GM19328 (cell line): ENCODE measurements at regions not wholly inside any gene's neighbourhood (a gene's known extent, or its start where the extent isn't known, plus 50 kb on each side); places are given as distances from the start of the nearest gene placed in this dataset.
"Not testable (repeated sequence)": the region's sequence is repeated elsewhere in the genome, so short reads cannot be mapped to it uniquely, and the experiment has no call there.

Experiments used
- ATAC-seq: cut with Tn5 transposase; IDR thresholded peaks from one replicate; pipeline ENCODE4 v1.9.1; 2021; ENCODE audit warnings: mild to moderate bottlenecking, moderate library complexity; ENCODE audit not compliant: unreplicated experiment

DNA sequence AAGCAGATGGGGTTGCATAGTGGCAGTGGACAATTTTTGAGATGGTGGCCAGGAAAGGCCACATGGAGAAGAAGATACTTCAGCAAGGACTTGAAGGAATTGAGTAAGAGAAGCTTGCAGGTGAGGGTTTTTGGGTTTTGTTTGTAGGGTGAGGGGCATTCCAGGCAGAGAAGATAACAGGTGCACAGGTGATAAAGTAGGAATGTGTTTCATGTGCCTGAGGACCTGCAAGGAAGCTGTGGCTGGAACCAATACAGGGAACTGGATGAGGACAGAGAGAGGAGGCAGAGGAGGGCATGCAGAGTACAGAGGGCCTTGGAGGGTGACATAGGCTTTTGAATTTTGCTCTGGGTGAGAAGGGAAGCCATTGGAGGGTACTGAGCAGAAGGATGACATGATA lies 314.5 kb downstream of the KLF12 start:
- ATAC-seq, result no peak

- no peak for ATAC-seq
These were observed 317.5 kb downstream of the KLF12 start for GRCh38 chr13:73816702-73817101.

DNA sequence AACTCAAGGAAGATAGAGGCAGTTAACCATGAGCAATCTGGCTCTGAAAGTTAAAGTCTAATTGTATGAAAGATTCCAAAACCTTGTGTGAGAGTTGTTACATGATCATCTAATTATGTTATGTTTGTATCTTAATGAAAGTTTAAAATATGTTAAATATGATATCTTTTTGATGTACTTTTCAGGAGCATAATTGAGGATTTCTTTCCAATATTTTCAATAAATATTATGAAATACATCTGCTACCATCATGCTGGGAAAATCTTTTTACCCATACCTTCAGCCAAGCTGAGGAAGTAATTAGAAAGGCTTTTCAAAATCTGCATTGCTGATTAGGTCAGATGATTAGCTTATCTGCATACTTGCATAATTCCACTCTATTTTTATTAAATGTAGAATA lies 318.4 kb downstream of the KLF12 start:
- ATAC-seq, result no peak

DNA sequence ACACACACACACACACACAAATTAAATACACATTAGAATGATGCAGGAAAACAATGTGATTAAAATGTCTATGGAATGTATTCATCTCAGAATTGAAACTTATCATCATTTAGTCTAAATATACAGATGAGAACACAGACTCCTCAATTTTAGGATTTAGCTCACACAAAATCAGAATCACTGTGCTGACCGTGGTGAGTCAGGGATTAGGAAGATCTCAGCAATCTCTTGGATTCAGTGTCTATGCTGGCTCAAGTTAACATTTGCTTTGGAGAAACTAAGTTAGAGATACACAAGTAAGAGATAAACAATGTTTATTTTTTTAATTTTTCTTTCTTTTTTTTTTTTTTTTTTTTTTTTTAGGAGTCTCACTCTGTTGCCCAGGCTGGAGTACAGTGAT lies 323.6 kb downstream of the KLF12 start:
- no peak for ATAC-seq

- ATAC-seq, result no peak
These were observed 324.6 kb downstream of the KLF12 start for GRCh38 chr13:73809561-73809960.

- ATAC-seq, result no peak
These were observed 325.9 kb downstream of the KLF12 start for GRCh38 chr13:73808318-73808717.

DNA sequence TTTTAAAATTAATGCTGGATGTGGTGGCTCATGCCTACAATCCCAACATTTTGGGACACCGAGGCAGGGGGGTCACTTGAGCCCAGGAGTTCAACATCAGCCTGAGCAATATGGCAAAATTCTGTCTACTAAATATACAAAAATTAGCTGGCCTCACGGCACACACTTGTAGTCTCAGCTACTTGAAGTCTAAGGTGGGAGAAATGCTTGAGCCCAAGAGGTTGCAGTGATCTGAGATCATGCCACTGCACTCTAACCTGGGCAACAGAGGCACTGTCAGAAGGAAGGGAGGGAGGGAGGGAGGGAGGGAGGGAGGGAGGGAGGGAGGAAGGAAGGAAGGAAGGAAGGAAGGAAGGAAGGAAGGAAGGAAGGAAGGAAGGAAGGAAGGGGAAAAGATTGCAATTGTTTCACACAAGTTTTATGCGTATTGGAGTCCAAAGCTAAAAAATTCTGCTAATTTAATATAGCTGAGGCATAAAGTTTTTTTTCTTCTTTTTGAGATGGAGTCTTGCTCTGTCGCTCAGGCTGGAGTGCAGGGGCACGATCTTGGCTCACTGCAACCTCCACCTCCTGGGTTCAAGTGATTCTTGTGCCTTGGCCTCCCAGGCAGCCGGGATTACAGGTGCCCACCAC lies 328.8 kb downstream of the KLF12 start:
- ATAC-seq, result not testable (repeated sequence)

GRCh38 chr13:73803997-73804396 lies 330.2 kb downstream of the KLF12 start:
- ATAC-seq, result no peak

GRCh38 chr13:73800011-73800410 lies 334.2 kb downstream of the KLF12 start:
- ATAC-seq, result no peak

- no peak for ATAC-seq
These were observed 339.4 kb downstream of the KLF12 start for GRCh38 chr13:73794755-73795154.

DNA sequence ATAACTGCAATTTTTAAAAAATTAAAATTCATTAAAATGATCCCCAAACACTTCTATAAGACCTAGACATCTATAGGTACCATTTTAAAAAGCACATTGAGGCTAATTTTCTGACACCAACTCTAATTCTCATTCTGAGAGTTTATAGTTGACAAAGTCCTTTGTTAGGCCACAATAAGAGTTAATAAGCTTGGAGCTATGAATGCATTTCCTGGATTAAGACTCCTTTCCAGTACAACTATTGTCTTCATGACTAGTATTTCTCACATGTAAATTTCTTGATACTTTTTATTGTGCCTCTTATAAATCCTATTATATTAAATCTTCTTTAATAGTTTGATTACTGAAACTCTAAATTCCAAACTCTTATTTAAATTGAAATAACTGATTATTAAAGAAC lies 340.8 kb downstream of the KLF12 start:
- no peak for ATAC-seq

- ATAC-seq, result no peak
These were observed 341.4 kb downstream of the KLF12 start for GRCh38 chr13:73792796-73793195.

DNA sequence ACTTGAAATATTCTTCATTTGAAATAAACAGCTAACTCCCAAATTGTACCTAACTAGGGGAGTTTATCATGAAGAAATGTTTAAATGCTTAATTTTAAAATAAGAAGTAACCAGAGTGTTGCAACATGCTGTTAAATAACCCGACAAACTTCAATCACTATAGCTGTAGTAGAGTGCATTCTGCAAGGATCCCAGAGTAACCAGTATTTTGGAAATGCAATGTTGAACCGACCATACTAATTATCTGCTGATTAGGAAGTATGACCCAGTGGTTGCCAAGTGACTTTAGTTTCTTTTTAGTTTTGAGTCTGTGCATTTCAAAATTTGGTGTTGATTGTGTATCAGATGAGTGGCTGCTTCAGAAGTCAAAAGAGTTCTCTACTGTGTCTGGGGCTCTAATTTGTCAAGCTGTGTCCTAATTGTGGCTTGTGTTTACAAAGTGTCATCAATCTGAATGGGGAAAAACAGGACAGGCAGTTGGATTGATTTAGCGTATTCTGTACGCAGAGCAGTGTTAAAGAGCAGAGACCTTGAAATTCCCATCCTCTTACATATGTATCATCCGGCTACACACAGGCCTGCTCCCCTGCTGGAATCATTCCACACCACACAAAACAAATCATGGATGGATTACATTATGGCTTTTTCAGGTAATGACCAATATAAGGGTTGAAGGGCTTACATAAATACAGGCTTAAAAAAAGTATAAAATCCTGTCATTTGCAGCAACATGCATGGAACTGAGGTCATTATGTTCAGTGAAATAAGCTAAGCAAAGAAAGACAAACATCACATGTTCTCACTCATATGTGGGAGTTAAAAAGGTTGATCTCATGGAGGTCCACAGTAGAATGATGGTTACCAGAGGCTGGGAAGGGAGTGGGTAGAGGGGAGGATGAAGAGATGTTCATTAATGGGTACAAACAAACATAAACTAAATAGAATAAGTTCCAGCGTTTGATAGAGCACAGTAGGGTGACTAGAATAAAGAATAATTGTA lies 351.5 kb downstream of the KLF12 start:
- ATAC-seq, result no peak

DNA sequence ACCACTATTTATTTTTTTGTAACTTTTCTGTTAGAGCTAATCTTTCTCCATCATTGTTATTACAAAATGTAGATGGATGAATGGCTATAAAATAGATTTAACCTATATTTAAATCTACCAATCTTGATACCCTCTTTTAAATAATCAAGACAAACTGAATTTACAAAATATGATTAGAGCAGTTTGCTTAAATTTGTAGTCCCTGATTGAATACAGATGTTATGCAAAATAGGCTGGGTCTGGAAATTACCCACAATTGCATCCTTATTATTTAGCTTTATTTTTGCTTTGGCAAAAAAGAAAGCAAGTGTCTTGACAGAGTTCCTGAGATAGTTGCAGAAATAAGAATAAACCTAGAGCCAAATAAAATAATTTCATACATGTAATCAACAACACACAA lies 352.8 kb downstream of the KLF12 start:
- ATAC-seq, result no peak

DNA sequence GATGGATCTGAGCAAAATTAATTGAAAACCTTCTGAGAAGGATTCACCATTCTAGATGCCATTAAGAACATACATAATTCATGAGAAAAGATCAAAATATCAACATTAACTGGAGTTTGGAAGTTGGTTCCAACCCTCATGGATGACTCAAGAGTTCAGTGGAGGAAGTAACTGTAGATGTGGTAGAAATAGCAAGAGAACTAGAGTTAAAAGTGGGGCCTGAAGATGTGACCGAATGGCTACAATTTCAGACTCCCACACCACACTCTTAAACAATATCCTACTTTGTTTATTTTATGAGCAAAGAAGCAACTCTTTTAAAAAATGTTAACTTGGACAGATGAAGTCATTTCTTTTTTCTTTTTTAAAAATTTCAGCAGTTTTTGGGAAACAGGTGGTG lies 354.3 kb downstream of the KLF12 start:
- ATAC-seq, result no peak

DNA sequence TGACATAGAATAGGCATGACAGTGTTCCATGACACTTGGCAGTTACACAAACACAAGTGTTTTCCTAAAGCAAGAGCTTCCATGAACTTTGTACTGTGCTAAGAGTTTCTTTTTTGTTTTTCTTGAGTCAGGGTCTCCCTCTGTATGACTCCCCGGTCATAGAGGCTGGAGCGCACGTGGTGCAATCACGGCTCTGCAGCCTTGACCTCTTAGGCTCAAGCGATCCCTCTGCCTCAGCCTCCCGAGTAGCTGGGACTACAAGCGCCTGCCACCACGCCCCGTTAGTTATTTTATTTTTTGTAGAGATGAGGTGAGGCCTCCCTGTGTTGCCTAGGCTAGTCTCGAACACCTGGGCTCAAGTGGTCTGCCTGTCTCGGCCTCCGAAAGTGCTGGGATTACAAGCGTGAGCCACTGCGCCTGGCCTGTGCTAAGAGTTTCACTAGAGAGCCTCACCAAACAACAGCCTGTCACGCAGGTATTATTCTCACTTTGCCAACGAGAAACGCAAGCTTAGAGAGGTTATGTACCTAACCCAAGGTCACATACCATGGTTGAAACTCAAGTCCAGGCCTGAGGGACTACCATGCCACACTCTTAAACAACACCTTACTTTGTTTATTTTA lies 355.9 kb downstream of the KLF12 start:
- no peak for ATAC-seq

DNA sequence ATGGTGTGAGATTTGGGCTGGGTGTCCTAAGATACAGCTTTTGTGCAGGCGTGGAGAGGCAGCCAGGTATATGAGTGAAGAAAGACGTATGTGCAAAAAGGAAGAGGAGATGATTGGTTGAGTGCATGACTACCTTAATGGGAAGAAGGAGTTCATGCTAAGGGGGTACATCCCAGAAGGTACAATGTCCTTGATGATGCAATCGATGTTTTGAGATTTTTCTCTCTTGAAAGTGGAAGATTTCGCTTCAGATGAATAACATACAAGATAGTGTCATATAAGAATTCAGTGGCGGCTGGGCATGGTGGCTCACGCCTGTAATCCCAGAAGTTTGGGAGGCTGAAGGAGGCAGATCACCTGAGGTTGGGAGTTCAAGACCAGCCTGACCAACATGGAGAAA lies 357.1 kb downstream of the KLF12 start:
- no peak for ATAC-seq

DNA sequence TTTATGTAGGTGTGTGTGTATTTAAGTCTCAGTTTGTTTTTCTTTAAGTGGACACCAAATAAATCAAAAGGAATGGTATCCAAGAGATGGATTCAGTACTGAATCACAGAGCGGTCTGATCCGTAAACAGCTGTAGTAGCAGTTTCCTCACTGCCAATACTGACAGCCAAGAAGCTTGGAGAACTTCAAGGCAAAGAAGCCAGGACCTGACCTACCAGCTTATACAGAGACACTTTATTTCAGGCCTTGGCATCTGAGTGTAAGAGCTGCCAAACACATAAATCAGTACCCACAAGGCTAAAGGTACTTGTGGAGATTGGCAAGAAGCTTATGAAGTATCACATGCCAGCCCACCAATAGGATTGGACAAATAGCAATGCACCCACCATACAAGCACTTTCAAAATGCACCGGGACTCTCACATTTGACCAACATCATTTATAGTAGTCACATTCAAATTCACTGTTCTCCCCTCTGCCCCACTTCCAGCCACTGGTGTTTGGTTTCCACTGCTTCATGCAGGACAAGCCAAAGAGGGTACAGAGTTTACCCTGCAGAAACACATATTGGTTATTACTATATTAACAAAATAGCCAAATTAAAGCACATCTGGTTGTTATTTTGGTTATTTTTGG lies 357.9 kb downstream of the KLF12 start:
- no peak for ATAC-seq

- ATAC-seq, result no peak
These were observed 361.0 kb downstream of the KLF12 start for GRCh38 chr13:73773168-73773549.

GRCh38 chr13:73772449-73773167 lies 361.6 kb downstream of the KLF12 start:
- ATAC-seq, result no peak
